SU-DHL-6 (cell line): ENCODE measurements at regions not wholly inside any gene's neighbourhood (a gene's known extent, or its start where the extent isn't known, plus 50 kb on each side); places are given as distances from the start of the nearest gene placed in this dataset.
"Not testable (repeated sequence)": the region's sequence is repeated elsewhere in the genome, so short reads cannot be mapped to it uniquely, and the experiment has no call there.

Source experiments
- H2AFZ ChIP-seq: fragments of 200-600 bp; sonication (generic); 2 replicates; pipeline ENCODE4 v1.6.1; 2014; ENCODE audit warnings: low read depth, mild to moderate bottlenecking, moderate library complexity, mixed read lengths, antibody characterized with exemption, low read length; ENCODE audit not compliant: severe bottlenecking
- H3F3A ChIP-seq: fragments of 200-600 bp; shearing (Covaris generic); 2 replicates; pipeline ENCODE4 v1.6.0; 2016; ENCODE audit warnings: antibody characterized with exemption, mild to moderate bottlenecking; ENCODE audit not compliant: insufficient read depth
- H3K27ac ChIP-seq: fragments of 200-600 bp; sonication (generic); 2 replicates; pipeline ENCODE4 v1.5.1; 2016; ENCODE audit warnings: low read depth, mild to moderate bottlenecking, low read length, moderate library complexity, mixed read lengths
- H3K27me3 ChIP-seq: fragments of 200-600 bp; sonication (generic), shearing (Covaris generic); 2 replicates; pipeline ENCODE4 v1.6.0; 2014; ENCODE audit warnings: mild to moderate bottlenecking, low read length
- H3K36me3 ChIP-seq: fragments of 200-600 bp; sonication (generic); 2 replicates; pipeline ENCODE4 v1.6.1; 2014; ENCODE audit warnings: mild to moderate bottlenecking, low read length, mixed read lengths
- H3K4me2 ChIP-seq: fragments of 300-600, 200-600 bp; shearing (Covaris generic), sonication (generic); 2 replicates; pipeline ENCODE4 v1.6.0; 2014; ENCODE audit warnings: low read length, low read depth, mild to moderate bottlenecking; ENCODE audit not compliant: poor library complexity, severe bottlenecking
- H3K4me3 ChIP-seq: fragments of 200-600 bp; sonication (generic); 2 replicates; pipeline ENCODE4 v1.5.1; 2014; ENCODE audit warnings: antibody characterized with exemption, low read length, mild to moderate bottlenecking, mixed read lengths; ENCODE audit not compliant: insufficient read depth, poor library complexity, severe bottlenecking
- H3K79me2 ChIP-seq: fragments of 200-600 bp; sonication (generic); 2 replicates; pipeline ENCODE4 v1.6.1; 2014; ENCODE audit warnings: mild to moderate bottlenecking, low read length, moderate library complexity; ENCODE audit not compliant: insufficient read depth
- H3K9ac ChIP-seq: fragments of 200-600 bp; sonication (generic); 2 replicates; pipeline ENCODE4 v1.7.0; 2014; ENCODE audit warnings: mild to moderate bottlenecking, low read length
- H3K9me2 ChIP-seq: fragments of 200-600 bp; sonication (generic); replicated peaks from 2 replicates; pipeline ENCODE4 v1.6.1; 2014; ENCODE audit warnings: low read length; ENCODE audit not compliant: insufficient read depth
- H3K9me3 ChIP-seq: fragments of 200-600 bp; sonication (generic); 2 replicates; pipeline ENCODE4 v1.6.1; 2014; ENCODE audit warnings: low read length, mixed read lengths; ENCODE audit not compliant: insufficient read depth
- H4K20me1 ChIP-seq: fragments of 200-600 bp; sonication (generic); 2 replicates; pipeline ENCODE4 v1.6.1; 2014; ENCODE audit warnings: low read depth, mild to moderate bottlenecking, antibody characterized with exemption, low read length, moderate library complexity, mixed read lengths
- EZH2phosphoT487 ChIP-seq: fragments of 200-600 bp; sonication (generic), shearing (Covaris generic); conservative IDR thresholded peaks from 2 replicates; pipeline ENCODE4 v1.6.1; 2018; ENCODE audit warnings: mild to moderate bottlenecking, antibody characterized with exemption, low read length, moderate library complexity, mixed read lengths
- TF ChIP-seq, protein P1 (sequence below): fragments of 200-600 bp; sonication (generic); IDR thresholded peaks from one replicate; pipeline ENCODE4 v1.5.1; 2017; ENCODE audit warnings: antibody characterized with exemption, mild to moderate bottlenecking, low read length, moderate library complexity; ENCODE audit not compliant: insufficient read depth, poor library complexity, severe bottlenecking

- Histone ChIP-seq H3K9me2 (no peaks in the 10 kb centered on the region), H3K4me2 (no peak overlapping the region), H4K20me1 (no peaks in the 10 kb centered on the region), H3K4me3 (no peak overlapping the region), H2AFZ (no peak overlapping the region), H3K79me2 (no peaks in the 10 kb centered on the region), H3K9ac (no peak overlapping the region), H3K9me3 (no peaks in the 10 kb centered on the region), H3K27ac (no peak overlapping the region), H3K27me3 (no peaks in the 10 kb centered on the region), H3K36me3 (no peaks in the 10 kb centered on the region), H3F3A (no peaks in the 10 kb centered on the region)
- TF ChIP-seq EZH2phosphoT487: no peak
Observed at GRCh38 chr5:128722551-128722950, 184.5 kb upstream of the FBN2 start.

DNA sequence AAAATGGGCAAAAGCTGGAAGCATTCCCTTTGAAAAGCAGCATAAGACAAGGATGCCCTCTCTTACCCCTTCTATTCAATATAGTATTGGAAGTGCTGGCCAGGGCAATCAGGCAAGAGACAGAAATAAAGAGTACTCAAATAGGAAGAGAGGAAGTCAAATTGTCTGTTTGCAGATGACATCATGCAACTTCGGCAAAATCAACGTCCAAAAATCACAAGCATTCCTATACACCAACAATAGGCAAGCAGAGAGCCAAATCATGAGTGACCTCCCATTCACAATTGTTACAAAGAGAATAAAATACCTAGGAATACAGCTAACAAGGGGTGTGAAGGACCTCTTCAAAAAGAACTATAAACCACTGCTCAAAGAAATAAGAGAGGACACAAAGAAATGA is 192.0 kb upstream of the FBN2 start:
- H3K36me3 ChIP-seq, H3K27ac ChIP-seq, H4K20me1 ChIP-seq, H3F3A ChIP-seq, H3K4me2 ChIP-seq, H3K9me2 ChIP-seq, H3K27me3 ChIP-seq, H2AFZ ChIP-seq, H3K9ac ChIP-seq, H3K4me3 ChIP-seq, H3K79me2 ChIP-seq, H3K9me3 ChIP-seq: not testable (repeated sequence)

DNA sequence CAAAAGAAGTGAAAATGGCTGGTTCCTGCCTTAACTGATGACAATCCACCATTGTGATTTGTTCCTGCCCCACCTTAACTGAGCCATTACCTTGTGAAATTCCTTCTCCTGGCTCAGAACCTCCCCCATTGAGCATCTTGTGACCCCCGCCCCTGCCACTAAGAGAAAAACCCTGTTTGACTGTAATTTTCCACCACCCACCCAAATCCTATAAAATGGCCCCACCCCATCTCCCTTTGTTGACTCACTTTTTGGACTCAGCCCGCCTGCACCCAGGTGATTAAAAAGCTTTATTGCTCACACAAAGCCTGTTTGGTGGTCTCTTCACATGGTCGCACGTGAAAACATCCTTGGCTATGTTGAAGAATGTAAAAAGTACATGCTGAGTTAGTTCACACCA is 197.6 kb upstream of the FBN2 start:
- not testable (repeated sequence) for H4K20me1 ChIP-seq, H3K9me3 ChIP-seq, H3K9ac ChIP-seq, H3K79me2 ChIP-seq, H3K27ac ChIP-seq, H3K9me2 ChIP-seq, H3K36me3 ChIP-seq, H3K27me3 ChIP-seq, H3K4me2 ChIP-seq, H3K4me3 ChIP-seq, H3F3A ChIP-seq, H2AFZ ChIP-seq

DNA sequence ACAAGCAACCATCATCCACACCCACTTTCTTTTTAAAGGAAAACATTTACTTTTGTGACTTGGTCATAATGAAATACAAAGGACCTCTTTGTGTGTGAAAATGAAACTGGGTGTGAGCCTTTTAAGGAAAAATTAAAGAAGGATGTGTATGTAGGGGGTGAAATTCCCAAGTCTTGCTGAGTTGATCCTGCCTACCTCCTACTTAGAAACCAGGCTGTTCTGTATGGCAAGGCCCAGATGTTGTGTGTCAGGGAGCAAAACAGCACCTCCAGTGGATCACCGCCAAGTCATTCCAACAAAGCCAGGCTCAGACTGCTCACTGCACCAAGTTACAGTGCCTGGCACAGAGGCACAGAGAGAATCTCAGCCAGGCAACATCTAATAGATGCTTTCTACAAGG is 198.5 kb upstream of the FBN2 start:
- H3K9me2 ChIP-seq: no peaks in the 10 kb centered on the region
- TF ChIP-seq, protein P1, sequence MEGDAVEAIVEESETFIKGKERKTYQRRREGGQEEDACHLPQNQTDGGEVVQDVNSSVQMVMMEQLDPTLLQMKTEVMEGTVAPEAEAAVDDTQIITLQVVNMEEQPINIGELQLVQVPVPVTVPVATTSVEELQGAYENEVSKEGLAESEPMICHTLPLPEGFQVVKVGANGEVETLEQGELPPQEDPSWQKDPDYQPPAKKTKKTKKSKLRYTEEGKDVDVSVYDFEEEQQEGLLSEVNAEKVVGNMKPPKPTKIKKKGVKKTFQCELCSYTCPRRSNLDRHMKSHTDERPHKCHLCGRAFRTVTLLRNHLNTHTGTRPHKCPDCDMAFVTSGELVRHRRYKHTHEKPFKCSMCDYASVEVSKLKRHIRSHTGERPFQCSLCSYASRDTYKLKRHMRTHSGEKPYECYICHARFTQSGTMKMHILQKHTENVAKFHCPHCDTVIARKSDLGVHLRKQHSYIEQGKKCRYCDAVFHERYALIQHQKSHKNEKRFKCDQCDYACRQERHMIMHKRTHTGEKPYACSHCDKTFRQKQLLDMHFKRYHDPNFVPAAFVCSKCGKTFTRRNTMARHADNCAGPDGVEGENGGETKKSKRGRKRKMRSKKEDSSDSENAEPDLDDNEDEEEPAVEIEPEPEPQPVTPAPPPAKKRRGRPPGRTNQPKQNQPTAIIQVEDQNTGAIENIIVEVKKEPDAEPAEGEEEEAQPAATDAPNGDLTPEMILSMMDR: no peak
- TF ChIP-seq EZH2phosphoT487: no peak
- no peak overlapping the region for H3K27ac ChIP-seq
- no peaks in the 10 kb centered on the region for H3K36me3 ChIP-seq
- H3K4me2 ChIP-seq: no peak overlapping the region
- H3K4me3 ChIP-seq: no peak overlapping the region
- H4K20me1 ChIP-seq: no peaks in the 10 kb centered on the region
- no peak overlapping the region for H3K9ac ChIP-seq
- no peaks in the 10 kb centered on the region for H3K79me2 ChIP-seq
- H2AFZ ChIP-seq: no peak overlapping the region
- H3K27me3 ChIP-seq: no peaks in the 10 kb centered on the region
- H3K9me3 ChIP-seq: no peaks in the 10 kb centered on the region
- H3F3A ChIP-seq: no peaks in the 10 kb centered on the region

GRCh38 chr5:128749136-128749898 is 211.3 kb upstream of the FBN2 start:
- TF ChIP-seq, protein P1: no peak
- TF ChIP-seq EZH2phosphoT487: no peak
- H3K9me2 ChIP-seq: no peaks in the 10 kb centered on the region
- H3K27me3 ChIP-seq: no peaks in the 10 kb centered on the region
- no peaks in the 10 kb centered on the region for H3K79me2 ChIP-seq
- H3F3A ChIP-seq: no peaks in the 10 kb centered on the region
- no peaks in the 10 kb centered on the region for H3K36me3 ChIP-seq
- H3K4me2 ChIP-seq: no peak overlapping the region
- no peaks in the 10 kb centered on the region for H4K20me1 ChIP-seq
- no peak overlapping the region for H2AFZ ChIP-seq
- H3K9me3 ChIP-seq: no peaks in the 10 kb centered on the region
- H3K27ac ChIP-seq: no peak overlapping the region
- no peak overlapping the region for H3K9ac ChIP-seq
- no peak overlapping the region for H3K4me3 ChIP-seq
